ENCODE measurements at regions not wholly inside any gene's neighbourhood (a gene's known extent, or its start where the extent isn't known, plus 50 kb on each side); places are given as distances from the start of the nearest gene placed in this dataset.

DNA sequence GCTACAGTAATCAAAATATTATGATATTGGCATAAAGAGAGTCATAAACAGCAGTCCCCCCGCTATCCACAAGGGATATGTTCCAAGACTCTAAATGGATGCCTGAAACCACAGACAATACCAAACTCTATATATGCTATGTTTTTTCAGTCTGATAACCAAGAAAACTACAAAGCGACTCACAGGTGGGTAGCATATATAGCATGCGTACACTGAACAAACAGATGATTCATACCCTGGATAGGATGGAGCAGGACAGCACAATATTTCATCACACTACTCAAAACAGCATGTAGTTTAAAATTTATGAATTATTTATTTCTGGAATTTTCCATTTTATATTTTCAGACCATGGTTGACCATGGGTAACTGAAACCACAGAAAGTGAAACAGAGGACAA, 87.0 kb upstream of the PPP2R3A start:
- no peak overlapping the region for H2AFZ ChIP-seq (ENCODE audit: low read depth, low read length)
- no peak for TF ChIP-seq EZH2phosphoT487 (IDR thresholded peaks at IDR 0.05; ENCODE audit: low read depth)
- TF ChIP-seq, protein P1, sequence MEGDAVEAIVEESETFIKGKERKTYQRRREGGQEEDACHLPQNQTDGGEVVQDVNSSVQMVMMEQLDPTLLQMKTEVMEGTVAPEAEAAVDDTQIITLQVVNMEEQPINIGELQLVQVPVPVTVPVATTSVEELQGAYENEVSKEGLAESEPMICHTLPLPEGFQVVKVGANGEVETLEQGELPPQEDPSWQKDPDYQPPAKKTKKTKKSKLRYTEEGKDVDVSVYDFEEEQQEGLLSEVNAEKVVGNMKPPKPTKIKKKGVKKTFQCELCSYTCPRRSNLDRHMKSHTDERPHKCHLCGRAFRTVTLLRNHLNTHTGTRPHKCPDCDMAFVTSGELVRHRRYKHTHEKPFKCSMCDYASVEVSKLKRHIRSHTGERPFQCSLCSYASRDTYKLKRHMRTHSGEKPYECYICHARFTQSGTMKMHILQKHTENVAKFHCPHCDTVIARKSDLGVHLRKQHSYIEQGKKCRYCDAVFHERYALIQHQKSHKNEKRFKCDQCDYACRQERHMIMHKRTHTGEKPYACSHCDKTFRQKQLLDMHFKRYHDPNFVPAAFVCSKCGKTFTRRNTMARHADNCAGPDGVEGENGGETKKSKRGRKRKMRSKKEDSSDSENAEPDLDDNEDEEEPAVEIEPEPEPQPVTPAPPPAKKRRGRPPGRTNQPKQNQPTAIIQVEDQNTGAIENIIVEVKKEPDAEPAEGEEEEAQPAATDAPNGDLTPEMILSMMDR (IDR thresholded peaks at IDR 0.05; ENCODE audit: low read depth, low read length): no peak
- no peaks in the 10 kb centered on the region for H3K36me3 ChIP-seq (replicated peaks; ENCODE audit: low read depth, low read length)
- no peak overlapping the region for H3K4me2 ChIP-seq (ENCODE audit: low read length)
- H3K79me2 ChIP-seq (ENCODE audit: low read length): no peaks in the 10 kb centered on the region
- no peak overlapping the region for H3K4me3 ChIP-seq (ENCODE audit: low read length)
- H3K9me3 ChIP-seq (ENCODE audit: insufficient read depth, low read length): no peaks in the 10 kb centered on the region; the same call in 1 of the 2 replicates
- no peaks in the 10 kb centered on the region for H3K4me1 ChIP-seq (ENCODE audit: low read length)
- H4K20me1 ChIP-seq (ENCODE audit: insufficient read depth, low read length): no peaks in the 10 kb centered on the region
- H3K27ac ChIP-seq (ENCODE audit: low read length): no peak overlapping the region
- peaks cover under 1% of the 10 kb centered on the region; the same call in 1 of the 2 replicates for H3K27me3 ChIP-seq (ENCODE audit: low read depth, low read length)
- H3K9ac ChIP-seq (ENCODE audit: low read length): no peak overlapping the region

DNA sequence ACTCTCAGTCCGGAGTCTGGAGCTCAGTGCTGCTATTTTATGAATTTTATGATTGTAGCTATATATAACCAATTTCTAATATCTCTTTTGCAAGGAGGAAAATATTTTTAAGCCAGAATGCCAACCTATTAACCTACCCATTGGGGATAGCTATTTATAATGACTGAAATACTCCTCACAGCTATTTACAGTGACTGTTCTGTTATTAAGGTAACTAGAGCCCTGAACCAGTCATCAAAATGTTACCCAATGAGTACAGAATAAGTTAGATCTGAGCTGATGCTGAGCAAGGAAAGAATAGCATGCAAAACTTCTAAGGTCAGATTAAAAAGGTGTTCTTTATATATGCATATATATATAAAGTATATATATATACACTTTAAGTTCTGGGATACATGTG, 79.6 kb upstream of the PPP2R3A start:
- TF ChIP-seq, protein P1 (IDR thresholded peaks at IDR 0.05; ENCODE audit: low read depth, low read length): no peak
- TF ChIP-seq EZH2phosphoT487 (IDR thresholded peaks at IDR 0.05; ENCODE audit: low read depth): no peak

DNA sequence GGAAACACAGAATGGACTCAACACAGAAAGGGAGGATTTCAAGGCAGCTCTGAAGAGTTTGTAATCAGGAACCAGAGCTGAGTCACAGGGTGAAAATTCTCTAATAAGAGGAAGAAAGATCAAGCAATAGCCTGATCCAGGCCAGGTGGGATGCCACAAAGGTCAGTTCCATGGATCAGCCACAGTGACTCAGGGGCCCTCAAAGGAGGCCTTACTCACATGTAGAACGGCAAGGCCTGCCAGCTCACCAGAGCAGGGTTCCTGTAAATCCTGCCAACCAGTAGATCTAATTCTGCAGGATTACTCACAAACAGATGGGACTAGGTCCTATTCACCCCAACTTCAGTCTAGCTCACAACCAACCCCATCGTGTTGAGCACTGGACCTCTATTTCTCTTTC, 78.3 kb upstream of the PPP2R3A start:
- Histone ChIP-seq H3K27me3 (ENCODE audit: low read depth, low read length) (peaks cover 20% of the 10 kb centered on the region), H4K20me1 (ENCODE audit: insufficient read depth, low read length) (no peaks in the 10 kb centered on the region), H2AFZ (ENCODE audit: low read depth, low read length) (no peak overlapping the region), H3K4me2 (ENCODE audit: low read length) (no peak overlapping the region), H3K4me3 (ENCODE audit: low read length) (no peak overlapping the region), H3K79me2 (ENCODE audit: low read length) (no peaks in the 10 kb centered on the region), H3K36me3 (replicated peaks; ENCODE audit: low read depth, low read length) (no peaks in the 10 kb centered on the region), H3K4me1 (ENCODE audit: low read length) (no peaks in the 10 kb centered on the region), H3K9me3 (ENCODE audit: insufficient read depth, low read length) (no peaks in the 10 kb centered on the region), H3K27ac (ENCODE audit: low read length) (no peak overlapping the region), H3K9ac (ENCODE audit: low read length) (no peak overlapping the region)
- TF ChIP-seq EZH2phosphoT487 (IDR thresholded peaks at IDR 0.05; ENCODE audit: low read depth): no peak
- TF ChIP-seq, protein P1 (IDR thresholded peaks at IDR 0.05; ENCODE audit: low read depth, low read length): no peak

More for the DNA sequence above, 79.6 kb upstream of the PPP2R3A start:
- no peaks in the 10 kb centered on the region for H3K36me3 ChIP-seq (replicated peaks; ENCODE audit: low read depth, low read length)
- H3K4me3 ChIP-seq (ENCODE audit: low read length): no peak overlapping the region
- H3K9me3 ChIP-seq (ENCODE audit: insufficient read depth, low read length): no peaks in the 10 kb centered on the region
- no peak overlapping the region for H3K9ac ChIP-seq (ENCODE audit: low read length)
- no peak overlapping the region for H3K4me2 ChIP-seq (ENCODE audit: low read length)
- H3K4me1 ChIP-seq (ENCODE audit: low read length): no peaks in the 10 kb centered on the region
- H3K79me2 ChIP-seq (ENCODE audit: low read length): no peaks in the 10 kb centered on the region
- H4K20me1 ChIP-seq (ENCODE audit: insufficient read depth, low read length): no peaks in the 10 kb centered on the region
- no peak overlapping the region for H2AFZ ChIP-seq (ENCODE audit: low read depth, low read length)
- H3K27ac ChIP-seq (ENCODE audit: low read length): no peak overlapping the region
- peaks cover 20% of the 10 kb centered on the region for H3K27me3 ChIP-seq (ENCODE audit: low read depth, low read length)

DNA sequence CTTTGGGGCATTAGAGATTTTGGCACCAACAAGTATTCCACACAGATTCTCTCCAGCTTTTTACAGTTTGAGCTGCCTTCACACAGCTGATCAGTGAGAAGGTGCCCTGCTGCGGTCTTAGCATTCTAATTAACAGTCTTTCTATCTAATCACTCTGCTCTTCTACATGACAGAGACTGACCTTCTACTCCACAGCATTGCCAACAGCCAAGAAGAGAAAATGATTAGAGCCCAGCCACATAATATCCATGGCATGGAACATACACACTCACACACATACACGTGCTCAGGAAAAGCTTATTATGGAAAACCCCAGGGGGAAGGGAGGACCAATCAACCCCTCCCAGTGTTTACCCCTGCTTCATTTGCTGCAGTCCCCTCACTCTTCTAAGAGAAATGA, 76.1 kb upstream of the PPP2R3A start:
- Histone ChIP-seq H3K36me3 (replicated peaks; ENCODE audit: low read depth, low read length) (no peaks in the 10 kb centered on the region), H2AFZ (ENCODE audit: low read depth, low read length) (no peak overlapping the region), H4K20me1 (ENCODE audit: insufficient read depth, low read length) (no peaks in the 10 kb centered on the region), H3K9me3 (ENCODE audit: insufficient read depth, low read length) (no peaks in the 10 kb centered on the region), H3K79me2 (ENCODE audit: low read length) (no peaks in the 10 kb centered on the region), H3K27ac (ENCODE audit: low read length) (no peak overlapping the region), H3K4me3 (ENCODE audit: low read length) (no peak overlapping the region), H3K4me1 (ENCODE audit: low read length) (no peaks in the 10 kb centered on the region), H3K9ac (ENCODE audit: low read length) (no peak overlapping the region), H3K27me3 (ENCODE audit: low read depth, low read length) (peaks cover 13% of the 10 kb centered on the region), H3K4me2 (ENCODE audit: low read length) (no peak overlapping the region)
- TF ChIP-seq, protein P1 (IDR thresholded peaks at IDR 0.05; ENCODE audit: low read depth, low read length): no peak
- no peak for TF ChIP-seq EZH2phosphoT487 (IDR thresholded peaks at IDR 0.05; ENCODE audit: low read depth)
